KBM-7 (cell line): ENCODE measurements at regions not wholly inside any gene's neighbourhood (a gene's known extent, or its start where the extent isn't known, plus 50 kb on each side); places are given as distances from the start of the nearest gene placed in this dataset.

ENCODE experiments used
- DNase-seq: peaks from one replicate; pipeline ENCODE4 v3.0.0-alpha.2; 2015
- in situ Hi-C: fragments of 300-500 bp; cut with MboI; formaldehyde crosslinking; loops from 2 replicates; pipeline ENCODE4 v1.14.3; 2020; ENCODE audit warnings: low sequenced_read_pairs, low pct_unique_long_range_greater_than_20kb, mixed read lengths

DNA sequence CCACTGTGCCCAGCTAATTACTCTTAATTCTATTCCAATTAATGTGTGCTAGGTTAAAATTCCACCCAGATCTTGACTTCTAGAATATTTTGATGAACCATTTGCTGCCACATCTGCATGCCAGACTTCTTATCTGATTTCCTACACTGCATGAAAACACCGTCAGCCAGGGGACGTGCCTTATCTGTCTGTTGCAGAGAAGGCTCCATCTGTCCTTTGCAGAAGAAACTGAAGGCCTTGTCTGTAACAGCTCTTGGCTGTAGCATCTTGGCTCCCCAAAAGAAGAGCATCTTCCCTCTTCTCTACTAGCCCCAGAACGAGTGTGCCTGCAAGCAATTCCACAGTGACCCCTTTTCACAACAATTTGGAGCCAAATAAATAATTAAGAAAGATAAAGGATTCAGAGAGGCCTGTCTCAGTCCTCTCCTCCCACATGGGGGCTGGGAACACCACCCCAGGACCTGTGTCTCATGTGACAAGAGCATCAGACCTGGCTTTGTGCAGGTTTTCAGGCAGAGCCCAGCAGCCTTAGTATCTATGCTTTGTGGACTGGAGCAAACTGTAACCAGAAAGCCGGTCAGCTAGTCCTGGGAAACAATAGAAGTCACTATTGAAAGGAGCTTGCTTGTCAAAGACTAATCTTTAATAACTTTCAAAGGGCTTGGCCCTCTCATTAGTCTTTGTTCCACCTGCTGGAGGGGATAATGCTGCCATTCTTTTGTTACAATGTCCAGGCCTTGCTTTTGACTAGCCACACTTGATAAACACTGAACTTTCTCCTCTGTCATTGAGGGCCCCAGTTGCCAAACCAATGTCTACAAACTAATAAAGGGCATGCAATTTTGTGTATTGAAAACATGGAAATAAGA lies 84.0 kb upstream of the NEUROD1 start:
- peak; percentile 32 for DNase-seq
- in situ Hi-C loops = no loop called here

DNA sequence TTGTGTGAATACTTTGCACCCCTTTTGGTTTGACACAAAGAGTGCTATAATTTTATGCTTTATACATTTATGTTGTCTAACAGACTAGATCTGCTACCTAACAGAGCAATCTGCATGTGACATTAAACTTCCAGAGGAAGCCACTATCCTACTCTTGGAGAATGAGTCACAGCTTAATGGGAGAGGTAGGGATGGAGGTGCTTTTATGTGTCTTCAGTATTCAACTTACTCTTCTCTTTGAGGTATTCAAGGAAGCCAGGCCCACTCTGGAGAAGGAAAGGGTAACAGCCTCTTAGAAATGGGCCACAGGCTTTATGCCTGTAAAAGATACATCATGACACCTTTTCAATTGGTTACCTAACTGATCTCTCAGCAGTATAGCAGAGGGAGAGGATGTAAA lies 85.8 kb upstream of the NEUROD1 start:
- no peak for DNase-seq
- in situ Hi-C loops = no loop called here

DNA sequence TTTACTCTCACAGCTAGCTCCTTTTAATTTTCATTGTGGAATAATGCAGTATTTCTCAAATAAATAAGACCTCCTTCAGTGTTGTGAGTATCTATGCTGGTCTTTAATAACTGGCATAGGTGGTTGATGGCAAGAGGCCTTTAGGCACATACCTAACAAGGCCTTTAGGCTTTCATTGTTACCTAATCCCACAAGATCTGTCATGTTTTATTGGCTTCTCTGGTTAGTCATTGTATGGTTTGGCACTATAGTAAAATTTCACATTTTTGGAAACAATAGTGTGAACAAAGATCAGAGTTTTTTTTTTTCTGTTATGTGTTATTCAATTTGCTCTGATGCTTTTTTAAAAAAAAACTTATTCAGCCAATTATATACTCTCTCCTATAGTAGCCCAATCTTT lies 89.8 kb upstream of the NEUROD1 start:
- no peak for DNase-seq
- in situ Hi-C loops = no loop called here

- in situ Hi-C loops = no loop called here
- no peak for DNase-seq
Measured at GRCh38 chr2:181771356-181771755, 91.0 kb upstream of the NEUROD1 start.

DNA sequence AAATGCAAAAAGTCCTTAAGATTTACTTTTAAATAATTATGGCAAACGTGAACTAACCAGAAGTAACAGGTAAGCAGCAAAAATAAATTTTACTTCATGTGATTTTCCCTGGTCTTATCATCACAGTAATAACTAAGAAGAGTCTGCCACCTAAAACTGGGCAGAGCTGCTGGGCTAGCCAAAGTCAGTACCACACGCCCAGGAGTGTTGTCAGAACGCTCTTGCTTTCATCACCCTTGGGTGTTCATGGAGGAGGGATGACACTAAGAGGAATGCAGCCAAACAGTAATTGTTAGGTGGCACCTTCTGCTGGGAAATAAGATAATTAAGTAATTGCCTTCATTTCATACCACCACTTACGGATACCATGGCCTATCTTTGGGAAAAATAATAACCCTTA lies 92.0 kb upstream of the NEUROD1 start:
- in situ Hi-C loops = no loop called here
- DNase-seq = no peak

- no peak for DNase-seq
- in situ Hi-C loops = no loop called here
Measured at GRCh38 chr2:181772777-181773176, 92.5 kb upstream of the NEUROD1 start.

GRCh38 chr2:181774685-181775084 lies 94.4 kb upstream of the NEUROD1 start:
- no peak for DNase-seq
- in situ Hi-C loops = no loop called here

- in situ Hi-C loops = no loop called here
- DNase-seq = no peak
Measured at GRCh38 chr2:181776336-181776735, 96.0 kb upstream of the NEUROD1 start.

GRCh38 chr2:181777734-181778133 lies 97.4 kb upstream of the NEUROD1 start:
- in situ Hi-C loops = no loop called here
- DNase-seq = no peak

DNA sequence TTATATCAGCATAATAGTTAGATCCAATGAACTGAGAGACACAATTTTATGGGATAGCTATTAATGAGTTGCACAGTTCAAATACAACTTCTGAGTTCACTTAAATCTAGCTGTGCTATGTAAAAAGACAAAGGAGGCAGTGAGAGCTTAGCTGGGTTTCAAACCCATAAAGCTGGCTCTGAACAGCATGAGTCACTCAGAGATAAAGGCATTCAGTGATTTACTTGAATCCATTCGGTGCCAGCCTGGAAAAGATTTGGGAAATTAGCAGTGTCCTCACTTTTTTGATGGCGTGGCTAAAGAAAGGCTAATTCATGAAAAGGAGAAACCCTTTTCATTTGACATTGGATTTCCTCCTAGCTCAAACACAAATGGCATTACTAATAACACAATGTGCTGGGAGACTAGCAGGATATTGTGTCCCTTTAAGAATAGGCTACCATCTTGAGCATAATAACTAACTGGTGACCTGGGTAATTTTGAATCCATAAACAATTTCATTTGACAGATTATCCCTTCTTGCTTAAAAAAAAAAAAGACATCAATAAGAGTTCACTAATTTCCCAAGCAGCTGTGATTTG lies 98.4 kb upstream of the NEUROD1 start:
- in situ Hi-C loops = no loop called here
- no peak for DNase-seq

- DNase-seq = peak; percentile 64
- in situ Hi-C loops = no loop called here
Measured at GRCh38 chr2:181779288-181780021, 99.1 kb upstream of the NEUROD1 start.

- in situ Hi-C loops = no loop called here
- peak; percentile 29 for DNase-seq
Measured at GRCh38 chr2:181780047-181780651, 99.8 kb upstream of the NEUROD1 start.

DNA sequence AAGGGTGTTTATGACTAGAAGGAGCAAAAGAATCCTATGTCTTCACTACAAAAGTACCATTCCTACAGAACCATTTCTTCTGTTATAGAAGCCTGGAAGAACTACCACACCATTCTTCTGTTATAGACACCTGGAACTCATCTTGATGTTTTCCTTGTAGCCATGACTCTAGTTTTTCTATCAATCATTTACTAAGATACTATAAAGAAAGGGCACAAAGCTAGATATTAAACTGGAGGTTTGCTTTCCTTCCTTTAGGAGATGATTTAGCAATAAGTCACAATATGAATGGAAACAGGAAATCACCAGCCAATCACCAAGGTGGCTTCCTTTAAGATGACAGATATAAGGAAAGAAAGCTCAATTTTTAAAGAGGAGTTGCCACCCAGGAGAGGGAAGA lies 100.3 kb upstream of the NEUROD1 start:
- in situ Hi-C loops = no loop called here
- DNase-seq = no peak

GRCh38 chr2:181781078-181781786 lies 100.9 kb upstream of the NEUROD1 start:
- peak; percentile 80 for DNase-seq
- in situ Hi-C loops = no loop called here

DNA sequence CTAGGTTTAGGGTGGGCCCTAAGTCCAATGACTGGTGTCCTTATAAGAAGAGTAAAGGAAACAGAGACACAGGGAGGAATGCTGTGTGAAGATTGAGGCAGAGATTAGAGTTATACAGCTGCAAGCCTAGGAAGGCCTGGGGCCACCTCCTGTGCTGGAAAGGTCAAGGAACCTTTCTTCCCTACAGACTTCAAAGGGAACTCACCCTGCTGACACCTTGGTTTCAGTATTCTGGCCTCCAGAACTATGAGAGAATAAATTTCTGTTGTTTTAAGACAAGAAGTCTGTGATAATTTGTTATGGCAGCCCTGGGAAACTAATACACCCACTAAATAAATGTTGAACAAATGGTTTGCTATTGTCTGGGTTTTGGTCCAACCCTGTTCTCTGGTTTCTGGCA lies 102.3 kb upstream of the NEUROD1 start:
- DNase-seq = no peak
- in situ Hi-C loops = no loop called here

DNA sequence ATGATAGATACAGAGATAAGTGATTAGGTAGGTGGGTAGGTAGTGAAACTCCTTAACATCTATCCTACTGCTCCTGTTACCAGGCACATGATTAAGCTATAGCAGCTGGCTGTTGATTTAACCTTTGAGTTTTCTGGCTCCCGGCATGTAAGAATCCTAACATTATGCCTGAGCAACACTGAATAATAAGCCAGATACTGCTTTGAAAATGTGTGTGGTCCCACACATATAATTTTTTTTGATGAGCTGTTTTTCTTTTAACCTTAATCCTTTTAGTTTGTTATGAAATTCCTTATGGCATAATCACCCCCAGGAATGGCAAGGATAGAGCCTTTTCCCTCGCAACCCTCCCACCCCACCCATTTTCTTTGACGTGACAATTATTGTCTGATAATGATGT lies 104.2 kb upstream of the NEUROD1 start:
- no peak for DNase-seq
- in situ Hi-C loops = no loop called here

DNA sequence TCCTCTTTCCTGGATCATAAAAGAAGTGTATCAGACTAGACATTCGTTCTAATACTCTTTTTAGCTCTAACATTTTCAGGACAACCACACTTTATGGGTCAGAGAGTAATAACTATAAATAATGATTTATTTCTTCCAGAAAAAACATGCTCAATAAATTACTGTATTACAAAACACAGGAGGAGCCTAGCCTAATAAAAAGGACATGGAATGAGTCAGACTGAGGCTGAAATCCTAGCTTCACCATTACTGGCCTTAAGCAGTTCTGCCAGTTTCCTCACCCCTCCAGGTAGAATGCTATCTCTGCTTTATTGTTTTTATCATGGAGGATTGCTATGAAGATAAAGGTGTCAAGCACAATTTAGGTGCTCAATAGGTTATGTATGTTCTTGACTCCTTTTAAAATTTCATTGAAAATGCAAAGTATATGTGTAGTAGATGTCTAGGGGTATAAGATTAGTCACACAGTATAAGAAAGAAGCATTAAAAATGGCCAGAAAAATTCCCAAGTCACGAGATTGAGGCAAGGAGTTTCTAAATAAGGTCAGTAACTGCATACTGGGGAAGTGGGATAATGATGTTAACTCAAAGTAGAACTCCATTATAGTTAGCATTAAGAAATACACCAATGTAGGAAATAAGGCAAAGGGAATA lies 105.5 kb upstream of the NEUROD1 start:
- in situ Hi-C loops = no loop called here
- no peak for DNase-seq

DNA sequence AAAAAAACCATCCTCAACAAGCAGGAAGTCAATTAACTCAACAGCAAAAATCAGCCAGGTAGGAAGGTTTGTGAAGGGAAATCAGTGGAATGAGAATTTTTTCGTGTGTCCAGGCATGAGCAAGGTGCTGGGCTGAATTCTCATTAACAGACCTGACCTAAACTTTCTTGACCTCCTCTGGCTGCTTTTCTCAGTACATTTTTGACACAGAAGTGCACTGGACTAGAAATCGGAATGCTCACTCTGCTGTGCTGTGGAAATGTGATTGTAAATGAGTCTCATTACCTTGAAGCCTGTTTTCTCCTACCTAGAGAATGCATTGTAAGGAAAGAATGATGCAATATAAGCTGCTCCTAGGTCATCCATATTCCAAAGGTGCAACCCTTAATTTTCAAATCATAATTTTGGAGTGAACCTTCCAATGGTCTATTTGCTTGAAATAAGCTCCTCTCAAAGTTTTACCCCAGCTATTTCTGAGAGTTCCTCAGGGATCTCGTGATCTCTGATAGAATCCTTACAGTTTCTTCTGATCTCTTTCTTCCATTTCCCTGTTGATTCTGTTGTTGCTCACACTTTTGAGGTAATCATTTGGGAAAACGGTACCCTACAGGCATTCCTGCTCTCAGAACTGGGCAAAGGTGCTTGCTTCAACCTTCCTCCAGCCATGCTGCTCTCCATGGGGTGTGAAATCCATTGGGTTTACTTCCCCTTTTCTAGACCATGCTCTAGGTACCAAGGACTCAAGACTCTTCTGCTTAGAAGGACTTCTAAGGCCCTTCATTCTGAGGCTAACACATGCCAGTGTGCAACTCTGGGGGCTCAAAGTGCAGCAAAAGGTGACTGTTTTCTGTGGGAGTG lies 104.9 kb upstream of the ITPRID2 start:
- in situ Hi-C loops = no loop called here
- DNase-seq = peak; percentile 43
